ENCODE measurements at regions not wholly inside any gene's neighbourhood (a gene's known extent, or its start where the extent isn't known, plus 50 kb on each side); places are given as distances from the start of the nearest gene placed in this dataset.

DNA sequence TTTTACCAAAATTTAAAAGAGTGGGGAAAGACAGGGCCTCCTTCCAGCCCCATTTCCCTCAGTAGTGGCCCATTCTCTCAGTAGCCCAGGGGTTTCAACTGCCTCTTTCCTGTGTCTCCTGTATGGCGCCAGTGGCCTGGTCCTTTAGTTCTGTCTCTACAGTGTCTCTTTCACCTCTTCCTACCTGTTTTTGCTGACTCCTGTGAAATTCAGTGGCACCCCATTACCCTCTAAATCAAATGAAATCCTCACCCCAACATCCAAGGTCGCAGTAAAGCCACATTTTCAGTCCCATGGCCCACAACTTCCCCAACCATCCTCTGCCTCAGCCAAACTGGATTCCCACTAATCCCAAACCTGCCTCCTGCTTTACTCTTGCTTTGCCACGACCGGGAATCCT is 200.7 kb downstream of the IPMK start:
- TF ChIP-seq POLR2AphosphoS5 (IDR thresholded peaks at IDR 0.05; ENCODE audit: low read depth, low read length): no peak
- TF ChIP-seq, protein P1, sequence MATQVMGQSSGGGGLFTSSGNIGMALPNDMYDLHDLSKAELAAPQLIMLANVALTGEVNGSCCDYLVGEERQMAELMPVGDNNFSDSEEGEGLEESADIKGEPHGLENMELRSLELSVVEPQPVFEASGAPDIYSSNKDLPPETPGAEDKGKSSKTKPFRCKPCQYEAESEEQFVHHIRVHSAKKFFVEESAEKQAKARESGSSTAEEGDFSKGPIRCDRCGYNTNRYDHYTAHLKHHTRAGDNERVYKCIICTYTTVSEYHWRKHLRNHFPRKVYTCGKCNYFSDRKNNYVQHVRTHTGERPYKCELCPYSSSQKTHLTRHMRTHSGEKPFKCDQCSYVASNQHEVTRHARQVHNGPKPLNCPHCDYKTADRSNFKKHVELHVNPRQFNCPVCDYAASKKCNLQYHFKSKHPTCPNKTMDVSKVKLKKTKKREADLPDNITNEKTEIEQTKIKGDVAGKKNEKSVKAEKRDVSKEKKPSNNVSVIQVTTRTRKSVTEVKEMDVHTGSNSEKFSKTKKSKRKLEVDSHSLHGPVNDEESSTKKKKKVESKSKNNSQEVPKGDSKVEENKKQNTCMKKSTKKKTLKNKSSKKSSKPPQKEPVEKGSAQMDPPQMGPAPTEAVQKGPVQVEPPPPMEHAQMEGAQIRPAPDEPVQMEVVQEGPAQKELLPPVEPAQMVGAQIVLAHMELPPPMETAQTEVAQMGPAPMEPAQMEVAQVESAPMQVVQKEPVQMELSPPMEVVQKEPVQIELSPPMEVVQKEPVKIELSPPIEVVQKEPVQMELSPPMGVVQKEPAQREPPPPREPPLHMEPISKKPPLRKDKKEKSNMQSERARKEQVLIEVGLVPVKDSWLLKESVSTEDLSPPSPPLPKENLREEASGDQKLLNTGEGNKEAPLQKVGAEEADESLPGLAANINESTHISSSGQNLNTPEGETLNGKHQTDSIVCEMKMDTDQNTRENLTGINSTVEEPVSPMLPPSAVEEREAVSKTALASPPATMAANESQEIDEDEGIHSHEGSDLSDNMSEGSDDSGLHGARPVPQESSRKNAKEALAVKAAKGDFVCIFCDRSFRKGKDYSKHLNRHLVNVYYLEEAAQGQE (IDR thresholded peaks at IDR 0.05; ENCODE audit: insufficient read depth in 1 of 2, low read depth in 2 of 2, low read length in 2 of 2): no peak

Data from PFSK-1 (cell line).